ENCODE measurements at regions not wholly inside any gene's neighbourhood (a gene's known extent, or its start where the extent isn't known, plus 50 kb on each side); places are given as distances from the start of the nearest gene placed in this dataset.

DNA sequence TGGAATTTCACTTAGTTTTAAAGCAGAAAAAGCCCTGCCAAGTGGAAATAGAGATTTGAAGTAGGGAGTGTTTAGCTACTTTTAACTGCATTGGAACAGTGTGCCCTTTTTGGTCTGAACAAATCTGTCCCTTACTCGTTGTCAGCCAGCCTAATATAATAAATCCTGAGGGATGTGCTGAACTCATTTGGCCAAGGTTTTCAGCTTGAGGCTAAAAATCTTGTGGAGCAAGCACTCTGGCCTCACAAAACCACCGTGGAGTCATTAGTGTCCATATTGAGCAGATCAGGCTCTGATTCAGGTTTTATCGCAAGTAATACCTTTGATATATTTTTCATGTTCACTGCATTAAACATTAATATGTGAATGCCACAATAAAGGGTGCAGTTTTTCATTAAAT, 383.5 kb downstream of the FRK start:
- Histone ChIP-seq H2AFZ (ENCODE audit: low read depth, low read length) (no peak overlapping the region), H3K79me2 (ENCODE audit: control insufficient read depth, insufficient read depth, low read length) (no peaks in the 10 kb centered on the region), H3K4me1 (replicated peaks in 1 of 2; ENCODE audit: control insufficient read depth in 2 of 2, insufficient read depth in 2 of 2, low read length in 2 of 2) (no peaks in the 10 kb centered on the region), H3K4me3 (no peak overlapping the region), H3K27ac (ENCODE audit: extremely low read depth, low read depth, low read length) (no peak overlapping the region), H3K4me2 (ENCODE audit: insufficient read depth, low read length) (no peak overlapping the region), H3K9me3 (replicated peaks; ENCODE audit: control insufficient read depth, insufficient read depth, low read depth, low read length) (no peaks in the 10 kb centered on the region), H4K20me1 (replicated peaks; ENCODE audit: control insufficient read depth, insufficient read depth, low read length) (no peaks in the 10 kb centered on the region), H3K27me3 (ENCODE audit: control insufficient read depth in 2 of 2, insufficient read depth in 2 of 2, low read length in 2 of 2) (no peaks in the 10 kb centered on the region), H3K9ac (ENCODE audit: insufficient read depth in 1 of 2, low read depth in 2 of 2, low read length in 2 of 2) (no peak overlapping the region), H3K9me1 (ENCODE audit: control insufficient read depth, insufficient read depth, low read length) (no peaks in the 10 kb centered on the region), H3K36me3 (ENCODE audit: control insufficient read depth, insufficient read depth, low read length) (no peaks in the 10 kb centered on the region)
- ChIA-PET CTCF (ENCODE audit: low intra/inter-chr PET ratio) (no interaction called here), POLR2A (no interaction called here)
- TF ChIP-seq IFI16 (CRISPR knock-in tag; IDR thresholded peaks at IDR 0.05) (no peak), NR2F6 (CRISPR knock-in tag; IDR thresholded peaks at IDR 0.05) (no peak), RBM15 (IDR thresholded peaks at IDR 0.05; ENCODE audit: insufficient read depth, low read length) (no peak), ZSCAN29 (IDR thresholded peaks at IDR 0.05) (no peak), BCOR (IDR thresholded peaks at IDR 0.05) (no peak)
- FAIRE-seq: no peak
- no peak for ATAC-seq
- no peak for DNase-seq (ENCODE audit: extremely low read depth in 1 of 4, low spot score in 3 of 4)
- in situ Hi-C loops (cut with MboI) (no loop called here), intact Hi-C loops (cut with micrococcal nuclease) (no loop called here)
- 3% methylated on average over 3 of the region's 3 CpGs for WGBS (ENCODE audit: insufficient coverage, low coverage, missing lambda C conversion rate)
- no TSS peak for BruUV-seq (replicated peaks)

- Histone ChIP-seq H3K9ac (ENCODE audit: insufficient read depth in 1 of 2, low read depth in 2 of 2, low read length in 2 of 2) (no peak overlapping the region), H3K36me3 (ENCODE audit: control insufficient read depth, insufficient read depth, low read length) (no peaks in the 10 kb centered on the region), H2AFZ (ENCODE audit: low read depth, low read length) (no peak overlapping the region), H3K27ac (ENCODE audit: extremely low read depth, low read depth, low read length) (no peak overlapping the region), H3K4me2 (ENCODE audit: insufficient read depth, low read length) (no peak overlapping the region), H3K4me3 (no peak overlapping the region), H4K20me1 (replicated peaks; ENCODE audit: control insufficient read depth, insufficient read depth, low read length) (no peaks in the 10 kb centered on the region), H3K27me3 (ENCODE audit: control insufficient read depth in 2 of 2, insufficient read depth in 2 of 2, low read length in 2 of 2) (no peaks in the 10 kb centered on the region), H3K4me1 (replicated peaks in 1 of 2; ENCODE audit: control insufficient read depth in 2 of 2, insufficient read depth in 2 of 2, low read length in 2 of 2) (no peaks in the 10 kb centered on the region), H3K9me1 (ENCODE audit: control insufficient read depth, insufficient read depth, low read length) (no peaks in the 10 kb centered on the region), H3K9me3 (replicated peaks; ENCODE audit: control insufficient read depth, insufficient read depth, low read depth, low read length) (no peaks in the 10 kb centered on the region), H3K79me2 (ENCODE audit: control insufficient read depth, insufficient read depth, low read length) (no peaks in the 10 kb centered on the region)
- CTCF ChIA-PET (ENCODE audit: low intra/inter-chr PET ratio): no interaction called here
- DNase-seq (ENCODE audit: extremely low read depth in 1 of 4, low spot score in 3 of 4): no peak
- in situ Hi-C loops (cut with MboI): no loop called here
- FAIRE-seq: no peak
- BruUV-seq (replicated peaks): no TSS peak
- intact Hi-C loops (cut with micrococcal nuclease): no loop called here
- POLR2A ChIA-PET: no interaction called here
- 0% methylated on average over 1 of the region's 1 CpG for WGBS (ENCODE audit: insufficient coverage, low coverage, missing lambda C conversion rate)
- no peak for ATAC-seq
- peak; percentile 30; the same call in 1 of the 2 replicates for TF ChIP-seq MAFF (IDR thresholded peaks at IDR 0.05; ENCODE audit: low read length)
- peak; percentile 63 for TF ChIP-seq ZNF316 (IDR thresholded peaks at IDR 0.05)
- TF ChIP-seq ARID1B (IDR thresholded peaks at IDR 0.05): no peak
- TF ChIP-seq ZNF174 (CRISPR knock-in tag; IDR thresholded peaks at IDR 0.05): no peak
- no peak for TF ChIP-seq ATF2 (CRISPR knock-in tag; IDR thresholded peaks at IDR 0.05)
- TF ChIP-seq, protein P1, sequence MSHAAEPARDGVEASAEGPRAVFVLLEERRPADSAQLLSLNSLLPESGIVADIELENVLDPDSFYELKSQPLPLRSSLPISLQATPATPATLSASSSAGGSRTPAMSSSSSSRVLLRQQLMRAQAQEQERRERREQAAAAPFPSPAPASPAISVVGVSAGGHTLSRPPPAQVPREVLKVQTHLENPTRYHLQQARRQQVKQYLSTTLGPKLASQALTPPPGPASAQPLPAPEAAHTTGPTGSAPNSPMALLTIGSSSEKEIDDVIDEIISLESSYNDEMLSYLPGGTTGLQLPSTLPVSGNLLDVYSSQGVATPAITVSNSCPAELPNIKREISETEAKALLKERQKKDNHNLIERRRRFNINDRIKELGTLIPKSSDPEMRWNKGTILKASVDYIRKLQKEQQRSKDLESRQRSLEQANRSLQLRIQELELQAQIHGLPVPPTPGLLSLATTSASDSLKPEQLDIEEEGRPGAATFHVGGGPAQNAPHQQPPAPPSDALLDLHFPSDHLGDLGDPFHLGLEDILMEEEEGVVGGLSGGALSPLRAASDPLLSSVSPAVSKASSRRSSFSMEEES (CRISPR knock-in tag; IDR thresholded peaks at IDR 0.05): no peak
- TF ChIP-seq RAD51 (IDR thresholded peaks at IDR 0.05; ENCODE audit: borderline replicate concordance, low read depth): no peak
- TF ChIP-seq MAFG (tag; conservative IDR thresholded peaks at IDR 0.05): peak; percentile 60
- TF ChIP-seq MAFK (IDR thresholded peaks at IDR 0.05; ENCODE audit: low read length): 0 out of 2 replicates have a peak, but pooled peaks have one; percentile 29
- no peak for TF ChIP-seq DIDO1 (tag; IDR thresholded peaks at IDR 0.05; ENCODE audit: low read depth)
- peak; percentile 59 for TF ChIP-seq C11orf30 (IDR thresholded peaks at IDR 0.05; ENCODE audit: low read depth)
These were observed 385.2 kb downstream of the FRK start for GRCh38 chr6:115675443-115675842.

All from K562 (cell line).